WI38 (cell line): ENCODE measurements at regions not wholly inside any gene's neighbourhood (a gene's known extent, or its start where the extent isn't known, plus 50 kb on each side); places are given as distances from the start of the nearest gene placed in this dataset.

Source experiments
- H3K4me3 ChIP-seq: 2 replicates; pipeline ENCODE4 v1.5.1; 2011; ENCODE audit warnings: low read depth, mild to moderate bottlenecking, control low read depth, low read length
- CTCF ChIP-seq: IDR thresholded peaks from 2 replicates; pipeline ENCODE4 v1.5.1; 2012; ENCODE audit warnings: low read depth, mild to moderate bottlenecking, control low read depth, low read length

GRCh38 chr13:58397596-58398387 lies 766.2 kb downstream of the PCDH17 start:
- H3K4me3 ChIP-seq, result no peak overlapping the region
- TF ChIP-seq CTCF, result no peak

GRCh38 chr13:58399263-58399662 lies 767.7 kb downstream of the PCDH17 start:
- no peak for TF ChIP-seq CTCF
- H3K4me3 ChIP-seq, result no peak overlapping the region

- H3K4me3 ChIP-seq, result no peak overlapping the region
- TF ChIP-seq CTCF, result no peak
Observed at GRCh38 chr13:58406545-58406944, 775.0 kb downstream of the PCDH17 start.

GRCh38 chr13:58429917-58430316 lies 798.4 kb downstream of the PCDH17 start:
- H3K4me3 ChIP-seq, result no peak overlapping the region
- TF ChIP-seq CTCF, result no peak

- TF ChIP-seq CTCF, result no peak
- no peak overlapping the region for H3K4me3 ChIP-seq
Observed at GRCh38 chr13:58434943-58435342, 803.4 kb downstream of the PCDH17 start.

GRCh38 chr13:58437427-58437826 lies 805.9 kb downstream of the PCDH17 start:
- H3K4me3 ChIP-seq, result no peak overlapping the region
- TF ChIP-seq CTCF, result no peak

- TF ChIP-seq CTCF, result no peak
- H3K4me3 ChIP-seq, result no peak overlapping the region
Observed at GRCh38 chr13:58446979-58447378, 815.4 kb downstream of the PCDH17 start.
